GM12872 (cell line): ENCODE measurements at regions not wholly inside any gene's neighbourhood (a gene's known extent, or its start where the extent isn't known, plus 50 kb on each side); places are given as distances from the start of the nearest gene placed in this dataset.

Source experiments
- CTCF ChIP-seq: IDR thresholded peaks from 3 replicates; pipeline ENCODE4 v1.5.1; 2011; ENCODE audit warnings: low read depth, mild to moderate bottlenecking, low read length, moderate library complexity; ENCODE audit not compliant: insufficient read depth

GRCh38 chr3:148226246-148226645 lies 471.5 kb upstream of the AGTR1 start:
- TF ChIP-seq CTCF, result no peak

DNA sequence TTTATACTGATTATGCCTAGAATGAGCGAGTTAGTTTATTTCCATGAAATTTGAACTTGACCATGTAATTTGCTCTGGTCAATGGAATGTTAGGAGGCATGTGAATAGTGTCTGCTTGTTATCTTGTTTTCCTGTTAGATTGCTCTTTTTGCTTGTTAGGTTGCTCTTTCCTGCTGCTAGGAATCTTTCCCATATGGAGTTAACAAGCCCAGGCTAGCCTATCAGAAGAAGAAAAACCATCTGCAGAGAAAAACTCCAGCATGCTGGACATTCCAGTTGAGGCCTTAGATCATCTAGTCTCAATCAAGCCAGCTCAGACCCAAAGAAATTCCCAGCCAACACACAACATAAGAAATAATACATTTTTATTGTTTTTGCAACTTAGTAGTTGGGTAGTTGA lies 470.2 kb upstream of the AGTR1 start:
- no peak for TF ChIP-seq CTCF

DNA sequence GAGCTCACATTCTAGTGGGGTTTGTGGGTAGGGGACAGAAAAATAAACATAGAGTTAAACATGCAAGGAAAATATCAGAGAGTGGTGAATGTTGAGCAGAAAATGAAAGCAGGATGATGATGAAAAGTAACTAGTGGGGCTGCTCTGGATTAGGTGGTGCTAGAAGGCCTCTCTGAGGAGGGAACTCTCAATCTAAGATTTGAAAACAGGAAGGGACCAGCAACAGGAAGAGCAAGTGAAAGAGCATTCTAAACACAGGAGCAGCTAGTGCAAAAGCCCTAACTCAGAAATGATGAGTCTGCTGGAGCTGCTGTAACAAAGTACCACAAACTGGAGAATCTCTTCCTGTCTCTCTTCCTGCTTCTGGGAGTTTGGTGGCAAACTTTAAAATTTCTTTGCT lies 468.6 kb upstream of the AGTR1 start:
- TF ChIP-seq CTCF, result no peak

DNA sequence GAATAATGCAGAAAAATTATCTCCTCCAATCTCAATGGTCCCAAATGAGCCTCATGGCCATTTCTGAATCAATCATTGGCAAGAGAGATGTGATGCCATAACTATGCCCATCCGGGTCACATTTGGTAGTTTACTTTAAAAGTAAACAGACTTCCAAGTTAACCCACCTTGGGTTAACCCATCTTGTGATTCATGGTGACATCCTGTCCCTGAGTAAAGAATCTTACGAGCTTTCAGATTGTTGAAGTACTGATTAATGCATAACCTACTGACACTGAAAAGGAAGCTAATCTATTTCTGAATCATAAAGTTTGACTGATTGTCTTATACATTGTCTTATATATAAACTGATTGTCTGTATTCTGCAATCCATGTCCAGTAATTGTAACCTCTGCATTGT lies 467.2 kb upstream of the AGTR1 start:
- TF ChIP-seq CTCF, result no peak

DNA sequence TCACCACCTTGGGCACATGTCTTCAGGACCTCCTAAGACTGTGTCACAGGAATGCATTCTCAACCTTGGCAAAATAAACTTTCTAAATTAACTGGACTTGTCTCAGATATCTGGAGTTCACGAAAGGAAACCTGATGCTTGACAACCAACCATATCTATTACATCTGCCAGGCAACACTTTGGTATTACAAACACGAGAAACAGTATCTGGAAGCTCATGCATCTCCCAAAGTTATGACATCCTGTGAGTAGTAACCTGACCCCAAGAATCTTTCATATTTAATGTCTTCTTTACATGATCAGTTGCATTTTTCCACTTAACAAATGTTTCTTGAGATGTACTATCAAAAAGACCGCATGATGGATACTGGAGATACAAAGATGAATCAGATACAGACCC lies 465.3 kb upstream of the AGTR1 start:
- no peak for TF ChIP-seq CTCF

DNA sequence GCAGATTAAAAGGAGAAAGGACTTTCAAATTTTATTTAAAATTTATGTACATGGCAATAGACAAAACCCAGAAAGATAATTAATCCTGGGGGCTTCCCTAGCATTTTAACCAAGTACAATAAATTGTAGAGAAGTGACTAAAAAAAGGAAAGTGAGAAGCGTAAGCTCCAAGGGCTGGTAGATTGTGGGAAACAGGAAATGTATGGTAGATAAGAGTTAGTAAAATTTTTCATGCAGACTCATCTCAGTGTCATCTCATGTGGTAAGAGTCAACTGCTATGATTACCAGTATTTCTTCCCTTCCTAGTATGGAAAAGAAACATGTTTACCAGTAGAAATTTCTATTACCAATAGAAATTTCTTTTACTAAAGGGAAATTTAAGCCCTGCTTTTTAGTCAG lies 464.3 kb upstream of the AGTR1 start:
- no peak for TF ChIP-seq CTCF

DNA sequence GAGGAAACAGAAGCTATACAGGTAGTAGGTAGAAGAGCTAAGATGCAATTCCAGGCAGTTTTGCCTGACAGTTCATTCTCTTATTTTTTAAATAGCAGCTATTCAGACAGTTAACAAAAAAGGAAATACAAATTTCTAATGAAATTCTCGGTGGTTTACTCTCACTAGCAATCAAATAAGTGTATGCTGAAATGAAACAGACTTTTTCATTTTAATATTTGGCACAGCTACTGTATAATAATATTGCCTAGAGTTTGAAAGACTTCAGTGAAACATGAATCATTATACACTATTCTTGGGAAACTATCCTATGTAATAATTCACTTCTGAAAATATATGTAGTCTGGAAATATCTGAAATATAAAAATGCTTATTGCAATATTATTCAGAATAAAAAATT lies 463.2 kb upstream of the AGTR1 start:
- no peak for TF ChIP-seq CTCF

- no peak for TF ChIP-seq CTCF
Observed at GRCh38 chr3:148235566-148235965, 462.1 kb upstream of the AGTR1 start.
